GM12878 (cell line): ENCODE measurements at regions not wholly inside any gene's neighbourhood (a gene's known extent, or its start where the extent isn't known, plus 50 kb on each side); places are given as distances from the start of the nearest gene placed in this dataset.

Source experiments
- BCL3 ChIP-seq: IDR thresholded peaks from 2 replicates; pipeline ENCODE4 v1.6.1; 2011; ENCODE audit warnings: borderline replicate concordance, low read depth, mild to moderate bottlenecking, moderate library complexity, low read length; ENCODE audit not compliant: insufficient read depth, poor library complexity, severe bottlenecking
- CREB1 ChIP-seq: IDR thresholded peaks from 2 replicates; pipeline ENCODE4 v1.6.1; 2012; ENCODE audit warnings: low read depth, mild to moderate bottlenecking, inconsistent platforms
- DPF2 ChIP-seq: fragments of 450-650 bp; IDR thresholded peaks from 2 replicates; pipeline ENCODE4 v1.6.1; 2017; ENCODE audit warnings: mild to moderate bottlenecking
- ESRRA ChIP-seq: IDR thresholded peaks from 2 replicates; pipeline ENCODE4 v1.6.1; 2012; ENCODE audit warnings: mild to moderate bottlenecking, low read length, improper control_type of control experiment
- FOS ChIP-seq: IDR thresholded peaks from 3 replicates; pipeline ENCODE4 v1.6.1; 2011; ENCODE audit warnings: borderline replicate concordance; ENCODE audit not compliant: insufficient read length; ENCODE audit errors: extremely low read depth
- GATAD2B ChIP-seq: fragments of 450-650 bp; conservative IDR thresholded peaks from 2 replicates; pipeline ENCODE4 v1.6.1; 2017; ENCODE audit warnings: low read depth, mild to moderate bottlenecking, moderate library complexity
- HCFC1 ChIP-seq: fragments of 150-350 bp; IDR thresholded peaks from 2 replicates; pipeline ENCODE4 v1.6.1; 2014; ENCODE audit warnings: low read length
- HDAC2 ChIP-seq: fragments of 200-600 bp; sonication (generic); IDR thresholded peaks from 2 replicates; pipeline ENCODE4 v1.6.1; 2017
- IKZF1 ChIP-seq: fragments of 450-650 bp; conservative IDR thresholded peaks from 2 replicates; pipeline ENCODE4 v1.6.1; 2017; ENCODE audit warnings: antibody characterized with exemption, mild to moderate bottlenecking
- IKZF2 ChIP-seq, 2 experiments: fragments of 450-650 bp; IDR thresholded peaks; 2 replicates each; pipeline ENCODE4 v1.6.1; 2017; ENCODE audit warnings: mild to moderate bottlenecking in 2 of 2, moderate library complexity in 2 of 2
- JUNB ChIP-seq: IDR thresholded peaks from 2 replicates; pipeline ENCODE4 v1.6.1; 2016; ENCODE audit warnings: antibody characterized with exemption, mild to moderate bottlenecking
- MLLT1 ChIP-seq: fragments of 450-650 bp; IDR thresholded peaks from 2 replicates; pipeline ENCODE4 v1.6.1; 2016; ENCODE audit warnings: mild to moderate bottlenecking
- MYB ChIP-seq: fragments of 150-350 bp; IDR thresholded peaks from 2 replicates; pipeline ENCODE4 v1.6.1; 2014; ENCODE audit warnings: mild to moderate bottlenecking, low read depth, low read length, borderline replicate concordance
- NFIC ChIP-seq: IDR thresholded peaks from 2 replicates; pipeline ENCODE4 v1.6.1; 2012; ENCODE audit warnings: low read depth, mild to moderate bottlenecking, inconsistent platforms, low read length, moderate library complexity
- NFYA ChIP-seq: IDR thresholded peaks from 2 replicates; pipeline ENCODE4 v1.6.1; 2011; ENCODE audit warnings: low read depth, mild to moderate bottlenecking, low read length, improper control_type of control experiment, borderline replicate concordance
- NR2C2 ChIP-seq: IDR thresholded peaks from 2 replicates; pipeline ENCODE4 v1.6.1; 2011; ENCODE audit warnings: borderline replicate concordance, low read depth; ENCODE audit not compliant: control insufficient read depth, insufficient read length
- PAX5 ChIP-seq: IDR thresholded peaks from 2 replicates; pipeline ENCODE4 v1.6.1; 2011; ENCODE audit warnings: low read depth, low read length, borderline replicate concordance
- RUNX3 ChIP-seq: IDR thresholded peaks from 2 replicates; pipeline ENCODE4 v1.6.1; 2012; ENCODE audit warnings: low read length, inconsistent platforms
- SIX5 ChIP-seq: IDR thresholded peaks from 2 replicates; pipeline ENCODE4 v1.6.1; 2011; ENCODE audit warnings: mild to moderate bottlenecking, low read depth, low read length, moderate library complexity; ENCODE audit not compliant: severe bottlenecking
- SMC3 ChIP-seq: IDR thresholded peaks from 2 replicates; pipeline ENCODE4 v1.6.1; 2011; ENCODE audit warnings: low read length, improper control_type of control experiment, borderline replicate concordance
- TBL1XR1 ChIP-seq: IDR thresholded peaks from 2 replicates; pipeline ENCODE4 v1.6.1; 2012; ENCODE audit warnings: low read depth, low read length, improper control_type of control experiment
- TCF12 ChIP-seq: IDR thresholded peaks from 2 replicates; pipeline ENCODE4 v1.6.1; 2011; ENCODE audit warnings: low read depth, mild to moderate bottlenecking, low read length
- TCF7 ChIP-seq: IDR thresholded peaks from 2 replicates; pipeline ENCODE4 v1.6.1; 2014; ENCODE audit warnings: antibody characterized with exemption, borderline replicate concordance
- ZBED1 ChIP-seq: IDR thresholded peaks from 2 replicates; pipeline ENCODE4 v1.6.1; 2016; ENCODE audit warnings: borderline replicate concordance
- ZBTB4 ChIP-seq: fragments of 450-650 bp; formaldehyde crosslinking; IDR thresholded peaks from 2 replicates; pipeline ENCODE4 v1.4.0; 2022; ENCODE audit warnings: mild to moderate bottlenecking, moderate library complexity
- ZNF207 ChIP-seq: fragments of 450-650 bp; IDR thresholded peaks from 2 replicates; pipeline ENCODE4 v1.6.1; 2014; ENCODE audit warnings: antibody characterized with exemption, mild to moderate bottlenecking, borderline replicate concordance
- TF ChIP-seq, protein P1 (sequence below): fragments of 450-650 bp; IDR thresholded peaks from 2 replicates; pipeline ENCODE4 v1.6.1; 2017; ENCODE audit warnings: low read depth, mild to moderate bottlenecking, moderate library complexity

- TF ChIP-seq ZBTB4 (CRISPR knock-in tag) (no peak), MLLT1 (no peak), DPF2 (no peak), NFYA (no peak), HCFC1 (no peak), MYB (no peak), SIX5 (no peak), TCF12 (no peak), IKZF1 (peak; percentile 31; the same call in 1 of the 2 replicates), RUNX3 (peak; percentile 65), IKZF2 (IDR thresholded peaks at IDR 0.05) (peak in 1 of 2 experiments; percentile 24; a peak in 2 of 4 replicates), NR2C2 (no peak), ESRRA (no peak), TBL1XR1 (no peak), CREB1 (no peak), PAX5 (0 out of 2 replicates have a peak, but pooled peaks have one; percentile 12), SMC3 (no peak), ZBED1 (no peak), FOS (no peak), TCF7 (no peak), BCL3 (no peak), GATAD2B (no peak), HDAC2 (no peak), NFIC (peak; percentile 53; the same call in 1 of the 2 replicates), ZNF207 (no peak), JUNB (peak; percentile 51)
- TF ChIP-seq, protein P1, sequence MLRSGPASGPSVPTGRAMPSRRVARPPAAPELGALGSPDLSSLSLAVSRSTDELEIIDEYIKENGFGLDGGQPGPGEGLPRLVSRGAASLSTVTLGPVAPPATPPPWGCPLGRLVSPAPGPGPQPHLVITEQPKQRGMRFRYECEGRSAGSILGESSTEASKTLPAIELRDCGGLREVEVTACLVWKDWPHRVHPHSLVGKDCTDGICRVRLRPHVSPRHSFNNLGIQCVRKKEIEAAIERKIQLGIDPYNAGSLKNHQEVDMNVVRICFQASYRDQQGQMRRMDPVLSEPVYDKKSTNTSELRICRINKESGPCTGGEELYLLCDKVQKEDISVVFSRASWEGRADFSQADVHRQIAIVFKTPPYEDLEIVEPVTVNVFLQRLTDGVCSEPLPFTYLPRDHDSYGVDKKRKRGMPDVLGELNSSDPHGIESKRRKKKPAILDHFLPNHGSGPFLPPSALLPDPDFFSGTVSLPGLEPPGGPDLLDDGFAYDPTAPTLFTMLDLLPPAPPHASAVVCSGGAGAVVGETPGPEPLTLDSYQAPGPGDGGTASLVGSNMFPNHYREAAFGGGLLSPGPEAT: no peak
Measured at GRCh38 chr4:138562544-138562991, 320.4 kb upstream of the SLC7A11 start (continued).
